Vagina (tissue), 2 donors: ENCODE measurements at regions not wholly inside any gene's neighbourhood (a gene's known extent, or its start where the extent isn't known, plus 50 kb on each side); places are given as distances from the start of the nearest gene placed in this dataset.

ENCODE experiments used
- DNase-seq, 2 donors: peaks; one replicate each; pipeline ENCODE4 v3.0.0-alpha.2; 2017; ENCODE audit errors: extremely low spot score in 2 of 2
- H3K27ac ChIP-seq: fragments of 200-600 bp; sonication (generic); one replicate; pipeline ENCODE4 v1.5.1; 2019
- H3K27me3 ChIP-seq: fragments of 200-600 bp; sonication (generic); one replicate; pipeline ENCODE4 v1.5.1; 2019
- H3K36me3 ChIP-seq, 2 donors: fragments of 200-600 bp; sonication (generic); one replicate each; pipeline ENCODE4 v1.5.1; 2017 to 2019
- H3K4me1 ChIP-seq: fragments of 200-600 bp; sonication (generic); one replicate; pipeline ENCODE4 v1.5.1; 2019
- H3K4me3 ChIP-seq, 2 donors: fragments of 200-600 bp; sonication (generic); 1 replicate in 1 of 2; 2 replicates in 1 of 2; pipeline ENCODE4 v1.5.1; 2016 to 2019
- H3K9me3 ChIP-seq: fragments of 200-600 bp; sonication (generic); one replicate; pipeline ENCODE4 v1.5.1; 2019
- CTCF ChIP-seq, 3 experiments: fragments of 450-650 bp in 2 of 3; fragments of 200-600 bp in 1 of 3; sonication (generic) in 1 of 3; IDR thresholded peaks; one replicate each; pipeline ENCODE4 v1.5.1; 2017 to 2019; ENCODE audit warnings: antibody characterized with exemption in 3 of 3, mild to moderate bottlenecking in 2 of 3, moderate library complexity in 2 of 3
- POLR2A ChIP-seq, 2 donors: fragments of 450-650 bp; IDR thresholded peaks; one replicate each; pipeline ENCODE4 v1.6.1; 2017; ENCODE audit warnings: antibody characterized with exemption in 2 of 2, mild to moderate bottlenecking in 2 of 2, moderate library complexity in 2 of 2
- POLR2AphosphoS5 ChIP-seq, 2 donors: sonication (generic); formaldehyde crosslinking; IDR thresholded peaks; one replicate each; pipeline ENCODE4 v1.9.0; 2017; ENCODE audit warnings: antibody characterized with exemption in 2 of 2, mild to moderate bottlenecking in 2 of 2, low read depth in 1 of 2; ENCODE audit not compliant: insufficient read depth in 1 of 2
- intact Hi-C: fragments of 100-400 bp; cut with DNase I; formaldehyde crosslinking; loops from one replicate; pipeline ENCODE4 v1.15.1; 2023

- H3K4me1 ChIP-seq, result no peaks in the 10 kb centered on the region
- TF ChIP-seq CTCF (IDR thresholded peaks at IDR 0.05) (no peak), POLR2AphosphoS5 (IDR thresholded peaks at IDR 0.05; ENCODE audit: insufficient read depth in 1 of 2, low read depth in 1 of 2) (no peak), POLR2A (IDR thresholded peaks at IDR 0.05) (no peak)
- DNase-seq, result peak; percentile 37 to 70
- H3K27ac ChIP-seq, result no peak overlapping the region
- intact Hi-C loops, result no loop called here
- H3K27me3 ChIP-seq, result no peaks in the 10 kb centered on the region
- H3K4me3 ChIP-seq, result no peak overlapping the region
- H3K9me3 ChIP-seq, result no peaks in the 10 kb centered on the region
- no peaks in the 10 kb centered on the region for H3K36me3 ChIP-seq
Observed at GRCh38 chr2:136394136-136395060, 276.4 kb upstream of the CXCR4 start.

- Histone ChIP-seq H3K4me1 (no peaks in the 10 kb centered on the region), H3K9me3 (no peaks in the 10 kb centered on the region), H3K36me3 (no peaks in the 10 kb centered on the region), H3K27ac (no peak overlapping the region), H3K27me3 (no peaks in the 10 kb centered on the region), H3K4me3 (no peak overlapping the region)
- DNase-seq, result no peak
- intact Hi-C loops, result no loop called here
- TF ChIP-seq CTCF (IDR thresholded peaks at IDR 0.05) (no peak), POLR2AphosphoS5 (IDR thresholded peaks at IDR 0.05; ENCODE audit: insufficient read depth in 1 of 2, low read depth in 1 of 2) (no peak), POLR2A (IDR thresholded peaks at IDR 0.05) (no peak)
Observed at GRCh38 chr2:136393514-136393913, 275.6 kb upstream of the CXCR4 start.

GRCh38 chr2:136392897-136393505 is 275.1 kb upstream of the CXCR4 start:
- intact Hi-C loops, result no loop called here
- H3K4me3 ChIP-seq, result no peak overlapping the region
- H3K36me3 ChIP-seq, result no peaks in the 10 kb centered on the region
- H3K27me3 ChIP-seq, result no peaks in the 10 kb centered on the region
- no peak overlapping the region for H3K27ac ChIP-seq
- H3K4me1 ChIP-seq, result no peaks in the 10 kb centered on the region
- peak; percentile 29 to 64 for DNase-seq
- TF ChIP-seq POLR2AphosphoS5 (IDR thresholded peaks at IDR 0.05; ENCODE audit: insufficient read depth in 1 of 2, low read depth in 1 of 2), result no peak
- no peak for TF ChIP-seq CTCF (IDR thresholded peaks at IDR 0.05)
- TF ChIP-seq POLR2A (IDR thresholded peaks at IDR 0.05), result no peak
- no peaks in the 10 kb centered on the region for H3K9me3 ChIP-seq

- intact Hi-C loops, result no loop called here
- H3K4me3 ChIP-seq, result no peak overlapping the region
- no peaks in the 10 kb centered on the region for H3K27me3 ChIP-seq
- no peak overlapping the region for H3K27ac ChIP-seq
- no peak for TF ChIP-seq CTCF (IDR thresholded peaks at IDR 0.05)
- TF ChIP-seq POLR2AphosphoS5 (IDR thresholded peaks at IDR 0.05; ENCODE audit: insufficient read depth in 1 of 2, low read depth in 1 of 2), result no peak
- no peak for TF ChIP-seq POLR2A (IDR thresholded peaks at IDR 0.05)
- peak in 1 of 2 donors; percentile 40 for DNase-seq
- H3K9me3 ChIP-seq, result no peaks in the 10 kb centered on the region
- no peaks in the 10 kb centered on the region for H3K36me3 ChIP-seq
- peaks cover 11% of the 10 kb centered on the region for H3K4me1 ChIP-seq
Observed at GRCh38 chr2:136389809-136390208, 271.9 kb upstream of the CXCR4 start.

GRCh38 chr2:136386046-136386445 is 268.1 kb upstream of the CXCR4 start:
- DNase-seq, result no peak
- no peaks in the 10 kb centered on the region for H3K9me3 ChIP-seq
- intact Hi-C loops, result no loop called here
- TF ChIP-seq CTCF (IDR thresholded peaks at IDR 0.05), result no peak
- TF ChIP-seq POLR2A (IDR thresholded peaks at IDR 0.05), result no peak
- no peak for TF ChIP-seq POLR2AphosphoS5 (IDR thresholded peaks at IDR 0.05; ENCODE audit: insufficient read depth in 1 of 2, low read depth in 1 of 2)
- H3K4me1 ChIP-seq, result peaks cover 17% of the 10 kb centered on the region
- H3K27me3 ChIP-seq, result no peaks in the 10 kb centered on the region
- no peaks in the 10 kb centered on the region for H3K36me3 ChIP-seq
- H3K4me3 ChIP-seq, result no peak overlapping the region
- H3K27ac ChIP-seq, result no peak overlapping the region
